ENCODE measurements at regions not wholly inside any gene's neighbourhood (a gene's known extent, or its start where the extent isn't known, plus 50 kb on each side); places are given as distances from the start of the nearest gene placed in this dataset.

GRCh38 chr1:59223989-59224634, 72.8 kb upstream of the FGGY start:
- no peaks in the 10 kb centered on the region for H3K27me3 ChIP-seq
- no peak overlapping the region for H3K4me3 ChIP-seq
- peaks cover 0 to 9% (median 4%) of the 10 kb centered on the region in 4 donors for H3K4me1 ChIP-seq
- no peak for DNase-seq
- peak in 1 of 4 donors; percentile 24 for ATAC-seq
- intact Hi-C loops (cut with DNase I): loop anchor here in 1 of 2 donors (5.0 kb wide), 1 partner anchor 63 kb away; no protein-coding TSS in a partner anchor
- H3K27ac ChIP-seq: no peak overlapping the region
- H3K9me3 ChIP-seq: no peaks in the 10 kb centered on the region
- WGBS (ENCODE audit: insufficient coverage, low coverage, low lambda C conversion rate, missing lambda C conversion rate): 49% methylated on average over 3 of the region's 3 CpGs
- H3K36me3 ChIP-seq: no peaks in the 10 kb centered on the region
- TF ChIP-seq POLR2A (IDR thresholded peaks at IDR 0.05) (no peak), CTCF (IDR thresholded peaks at IDR 0.05) (no peak)

GRCh38 chr1:59225594-59226316, 71.1 kb upstream of the FGGY start:
- no peaks in the 10 kb centered on the region for H3K36me3 ChIP-seq
- intact Hi-C loops (cut with DNase I): no loop called here
- ATAC-seq (no peak), DNase-seq (no peak)
- 100% methylated on average over 2 of the region's 2 CpGs for WGBS (ENCODE audit: insufficient coverage, low coverage, low lambda C conversion rate, missing lambda C conversion rate)
- no peak overlapping the region for H3K4me3 ChIP-seq
- no peaks in the 10 kb centered on the region for H3K9me3 ChIP-seq
- H3K27me3 ChIP-seq: no peaks in the 10 kb centered on the region
- TF ChIP-seq POLR2A (IDR thresholded peaks at IDR 0.05): no peak
- TF ChIP-seq CTCF (IDR thresholded peaks at IDR 0.05): no peak
- peaks cover 0 to 14% (median 6%) of the 10 kb centered on the region in 4 donors for H3K4me1 ChIP-seq
- H3K27ac ChIP-seq: no peak overlapping the region

GRCh38 chr1:59229138-59229537, 67.8 kb upstream of the FGGY start:
- DNase-seq (no peak), ATAC-seq (peak; percentile 77 to 89 (median 88))
- Histone ChIP-seq H3K9me3 (no peaks in the 10 kb centered on the region), H3K4me3 (no peak overlapping the region), H3K27ac (peak overlapping the region in 1 of 3 donors; percentile 39), H3K36me3 (no peaks in the 10 kb centered on the region), H3K27me3 (no peaks in the 10 kb centered on the region), H3K4me1 (peaks cover 0 to 14% (median 6%) of the 10 kb centered on the region in 4 donors)
- no peak for TF ChIP-seq CTCF (IDR thresholded peaks at IDR 0.05)
- no peak for TF ChIP-seq POLR2A (IDR thresholded peaks at IDR 0.05)
- intact Hi-C loops (cut with DNase I): no loop called here

- TF ChIP-seq POLR2A (IDR thresholded peaks at IDR 0.05) (no peak), CTCF (IDR thresholded peaks at IDR 0.05) (no peak)
- H3K27ac ChIP-seq: no peak overlapping the region
- no peaks in the 10 kb centered on the region for H3K27me3 ChIP-seq
- H3K36me3 ChIP-seq: no peaks in the 10 kb centered on the region
- no peaks in the 10 kb centered on the region for H3K9me3 ChIP-seq
- WGBS (ENCODE audit: insufficient coverage, low coverage, low lambda C conversion rate, missing lambda C conversion rate): 73% methylated on average over 2 of the region's 2 CpGs
- no peak for DNase-seq
- peaks cover 0 to 14% (median 6%) of the 10 kb centered on the region in 4 donors for H3K4me1 ChIP-seq
- no peak overlapping the region for H3K4me3 ChIP-seq
- intact Hi-C loops (cut with DNase I): no loop called here
- no peak for ATAC-seq
Measured at GRCh38 chr1:59230622-59231021, 66.3 kb upstream of the FGGY start.
